IPS-18a (cell line): ENCODE measurements at regions not wholly inside any gene's neighbourhood (a gene's known extent, or its start where the extent isn't known, plus 50 kb on each side); places are given as distances from the start of the nearest gene placed in this dataset.
"Not testable (repeated sequence)": the region's sequence is repeated elsewhere in the genome, so short reads cannot be mapped to it uniquely, and the experiment has no call there.

Experiments used
- H3K27ac ChIP-seq: one replicate; pipeline ENCODE4 v1.5.1; 2013; ENCODE audit warnings: low read length
- H3K27me3 ChIP-seq: one replicate; pipeline ENCODE4 v1.6.1; 2013; ENCODE audit warnings: mild to moderate bottlenecking, low read length; ENCODE audit not compliant: control insufficient read depth, insufficient read depth
- H3K36me3 ChIP-seq: one replicate; pipeline ENCODE4 v1.6.1; 2013; ENCODE audit warnings: low read depth, low read length; ENCODE audit not compliant: control insufficient read depth
- H3K4me1 ChIP-seq: one replicate; pipeline ENCODE4 v1.6.1; 2013; ENCODE audit warnings: low read depth, low read length; ENCODE audit not compliant: control insufficient read depth
- H3K4me3 ChIP-seq: one replicate; pipeline ENCODE4 v1.5.1; 2013; ENCODE audit warnings: low read length
- H3K9ac ChIP-seq: one replicate; pipeline ENCODE4 v1.6.1; 2013; ENCODE audit warnings: mild to moderate bottlenecking, low read length, moderate library complexity
- H3K9me3 ChIP-seq: one replicate; pipeline ENCODE4 v1.6.1; 2013; ENCODE audit warnings: low read depth, low read length; ENCODE audit not compliant: control insufficient read depth

DNA sequence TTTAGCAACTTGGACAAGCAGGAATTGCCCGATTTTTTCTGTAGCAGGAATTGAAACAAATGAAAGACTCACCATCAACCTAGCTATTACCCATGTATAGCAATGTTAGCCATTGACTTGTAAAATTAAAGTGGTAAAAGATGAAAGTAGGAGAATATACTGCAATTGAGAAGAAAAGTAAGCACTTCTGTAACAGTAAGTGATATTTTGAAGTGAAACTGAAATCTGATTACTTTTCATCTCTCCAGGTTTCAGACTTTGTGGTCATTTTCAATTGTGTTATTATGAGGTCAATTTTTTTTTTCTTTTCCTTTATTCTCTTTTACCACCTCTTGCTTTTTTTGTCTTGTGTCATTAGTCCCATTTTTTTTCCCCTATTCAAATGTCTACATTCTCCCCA lies 1078.2 kb downstream of the ZPLD1 start:
- H3K4me1 ChIP-seq, result no peaks in the 10 kb centered on the region
- H3K36me3 ChIP-seq, result no peaks in the 10 kb centered on the region
- H3K9me3 ChIP-seq, result no peaks in the 10 kb centered on the region
- H3K27me3 ChIP-seq, result no peaks in the 10 kb centered on the region
- no peak overlapping the region for H3K27ac ChIP-seq
- no peak overlapping the region for H3K4me3 ChIP-seq
- no peak overlapping the region for H3K9ac ChIP-seq

DNA sequence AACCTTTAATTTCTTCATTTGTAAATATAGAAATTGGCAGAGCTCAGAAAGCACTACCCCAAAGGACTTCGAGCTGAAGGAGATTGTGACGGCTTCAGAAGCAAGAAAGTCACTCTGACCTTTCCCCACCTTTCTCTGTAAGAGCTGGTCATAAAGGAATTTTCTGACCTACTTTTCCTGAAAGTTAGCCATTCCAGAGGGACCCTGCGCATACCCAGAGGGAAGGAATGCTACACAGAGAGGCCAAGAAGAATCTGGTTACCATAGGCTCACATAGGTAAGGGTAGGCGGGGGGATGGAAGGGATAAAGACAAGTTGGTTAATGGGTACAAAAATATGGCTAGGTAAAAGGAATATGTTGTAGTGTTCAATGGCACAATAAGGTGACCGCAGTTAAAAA lies 1080.3 kb downstream of the ZPLD1 start:
- Histone ChIP-seq H3K4me3 (no peak overlapping the region), H3K9ac (no peak overlapping the region), H3K36me3 (no peaks in the 10 kb centered on the region), H3K9me3 (peaks cover 3% of the 10 kb centered on the region), H3K27ac (no peak overlapping the region), H3K4me1 (no peaks in the 10 kb centered on the region), H3K27me3 (no peaks in the 10 kb centered on the region)

DNA sequence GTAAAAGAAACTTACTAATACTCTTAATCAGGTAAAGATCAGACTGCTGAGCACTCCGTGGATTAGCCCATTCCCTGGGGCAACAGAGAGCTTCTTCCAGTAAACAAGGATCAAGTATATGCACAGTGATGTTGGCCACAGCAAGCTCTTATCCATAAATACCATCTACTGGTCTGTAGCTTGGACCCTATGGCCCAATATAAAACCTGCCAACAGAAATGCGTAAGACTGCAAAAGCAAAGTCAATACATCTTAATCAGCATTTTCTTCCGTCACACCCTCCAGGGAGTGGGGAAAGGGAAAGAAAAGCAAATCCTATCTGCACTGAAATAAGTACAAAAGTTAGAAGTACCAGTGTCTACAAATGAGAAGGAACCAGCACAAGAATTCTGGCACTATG lies 1082.1 kb downstream of the ZPLD1 start:
- Histone ChIP-seq H3K9me3 (peaks cover 6% of the 10 kb centered on the region), H3K27me3 (no peaks in the 10 kb centered on the region), H3K36me3 (no peaks in the 10 kb centered on the region), H3K4me1 (no peaks in the 10 kb centered on the region), H3K27ac (no peak overlapping the region), H3K9ac (no peak overlapping the region), H3K4me3 (no peak overlapping the region)

DNA sequence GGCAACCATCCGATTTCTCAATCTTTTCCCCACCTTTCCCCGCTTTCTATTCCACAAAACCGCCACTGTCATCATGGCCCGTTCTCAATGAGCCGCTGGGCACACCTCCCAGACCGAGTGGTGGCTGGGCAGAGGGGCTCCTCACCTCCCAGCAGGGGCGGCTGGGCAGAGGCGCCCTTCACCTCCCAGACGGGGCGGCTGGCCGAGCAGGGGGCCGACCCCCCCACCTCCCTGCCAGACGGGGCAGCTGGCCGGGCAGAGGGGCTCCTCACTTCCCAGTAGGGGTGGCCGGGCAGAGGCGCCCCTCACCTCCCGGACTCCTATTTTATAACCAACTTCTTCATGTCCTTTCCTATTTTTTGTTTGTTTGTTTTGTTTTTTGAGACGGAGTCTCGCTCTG lies 1096.5 kb downstream of the ZPLD1 start:
- H3K4me1 ChIP-seq, H3K36me3 ChIP-seq, H3K4me3 ChIP-seq, H3K27me3 ChIP-seq, H3K9ac ChIP-seq, H3K27ac ChIP-seq, H3K9me3 ChIP-seq: not testable (repeated sequence)

DNA sequence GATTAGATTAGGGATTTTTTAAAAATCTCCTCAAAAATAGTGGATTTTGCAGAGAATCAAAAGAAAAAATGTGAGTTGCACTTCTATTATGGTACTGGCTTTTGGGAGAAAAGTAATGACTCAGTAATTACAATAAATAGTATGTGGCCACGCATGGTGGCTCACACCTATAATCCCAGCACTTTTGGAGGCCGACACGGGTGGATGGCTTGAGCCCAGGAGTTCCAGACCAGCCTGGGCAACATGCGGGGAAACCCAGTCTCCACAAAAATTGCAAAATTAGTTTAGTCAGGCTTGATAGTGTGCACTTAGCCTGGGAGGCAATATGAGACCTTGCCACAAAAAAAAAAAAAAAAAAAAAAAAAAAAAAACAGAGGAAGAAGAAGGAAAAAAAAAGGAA lies 1098.2 kb downstream of the ZPLD1 start:
- Histone ChIP-seq H3K27me3 (no peaks in the 10 kb centered on the region), H3K4me1 (no peaks in the 10 kb centered on the region), H3K9me3 (no peaks in the 10 kb centered on the region), H3K9ac (no peak overlapping the region), H3K36me3 (no peaks in the 10 kb centered on the region), H3K27ac (no peak overlapping the region), H3K4me3 (no peak overlapping the region)

DNA sequence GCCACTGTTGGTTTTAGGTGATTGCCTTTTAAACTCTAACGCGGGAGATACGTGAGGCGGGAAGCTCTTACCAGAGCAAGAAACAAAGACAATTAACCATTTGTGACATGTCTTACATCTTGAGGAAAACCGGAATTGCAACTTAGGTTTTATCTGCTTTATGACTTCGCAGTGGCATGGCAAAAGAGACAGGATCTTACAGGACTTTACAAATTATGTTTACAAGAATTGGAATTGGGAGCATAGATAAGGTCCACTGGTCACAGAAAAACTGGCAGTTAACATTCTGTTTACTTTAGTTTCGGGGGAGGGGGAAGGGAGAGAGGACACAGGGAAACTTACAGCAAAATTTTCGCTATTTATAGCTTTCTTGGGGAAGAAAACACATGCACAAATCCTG lies 1119.6 kb downstream of the ZPLD1 start:
- Histone ChIP-seq H3K4me3 (no peak overlapping the region), H3K36me3 (no peaks in the 10 kb centered on the region), H3K9ac (no peak overlapping the region), H3K9me3 (no peaks in the 10 kb centered on the region), H3K27me3 (no peaks in the 10 kb centered on the region), H3K4me1 (peaks cover 3% of the 10 kb centered on the region), H3K27ac (no peak overlapping the region)

DNA sequence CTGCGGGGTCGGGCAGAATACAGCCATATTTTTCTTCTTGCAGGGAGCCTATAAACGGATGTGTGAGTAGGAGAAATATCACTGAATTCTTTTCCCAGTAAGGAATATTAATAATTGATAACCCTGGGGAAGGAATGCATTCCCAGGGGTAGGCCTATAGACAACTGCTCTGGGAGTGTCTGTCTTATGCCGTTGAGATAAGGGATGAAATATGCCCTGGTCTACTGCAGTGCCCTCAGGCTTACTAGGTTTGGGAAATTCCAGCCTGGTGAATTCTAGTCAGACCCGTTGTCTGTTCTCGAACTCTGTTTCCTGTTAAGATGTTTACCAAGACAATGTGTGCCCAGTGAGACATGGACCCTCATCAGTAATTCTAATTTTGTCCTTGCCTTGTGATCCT lies 1129.3 kb downstream of the ZPLD1 start:
- H3K36me3 ChIP-seq, H3K9ac ChIP-seq, H3K9me3 ChIP-seq, H3K4me3 ChIP-seq, H3K4me1 ChIP-seq, H3K27ac ChIP-seq, H3K27me3 ChIP-seq: not testable (repeated sequence)

DNA sequence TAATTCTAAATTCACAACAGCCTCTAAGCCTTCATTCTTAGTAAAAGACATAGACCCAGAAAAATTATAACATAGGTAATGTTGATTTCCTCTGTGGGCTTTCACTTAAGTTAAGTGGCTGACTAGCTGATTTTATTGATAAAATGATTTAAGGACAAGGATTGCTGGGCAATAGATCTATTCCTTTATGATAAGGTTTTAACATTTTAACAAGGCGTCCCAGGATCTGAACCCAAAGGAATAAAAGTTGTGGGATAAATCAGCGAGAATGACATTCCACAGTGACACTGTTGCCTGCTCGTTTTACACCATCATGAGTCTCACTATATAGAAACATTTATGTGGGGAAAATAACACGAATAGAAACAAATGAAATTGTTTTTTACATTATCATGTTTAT lies 1151.0 kb downstream of the ZPLD1 start:
- Histone ChIP-seq H3K36me3 (no peaks in the 10 kb centered on the region), H3K9ac (no peak overlapping the region)

DNA sequence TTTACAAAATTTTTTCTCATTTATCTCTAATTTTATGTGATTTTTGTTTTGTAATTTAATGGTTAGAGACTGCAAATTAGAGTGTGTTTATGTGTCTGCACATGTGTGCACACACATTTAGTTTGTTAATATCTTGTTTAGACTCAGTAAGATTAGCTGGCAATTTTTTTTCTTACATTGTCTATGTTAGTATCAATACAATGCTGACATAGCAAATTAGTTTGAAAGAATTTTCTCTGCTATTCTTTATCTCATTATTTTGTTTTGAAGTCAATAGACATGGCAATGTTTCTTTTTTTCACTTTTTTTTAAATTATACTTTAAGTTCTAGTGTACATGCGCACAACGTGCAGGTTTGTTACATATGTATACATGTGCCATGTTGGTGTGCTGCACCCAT lies 1155.0 kb downstream of the ZPLD1 start:
- Histone ChIP-seq H3K4me1 (no peaks in the 10 kb centered on the region), H3K4me3 (no peak overlapping the region), H3K36me3 (no peaks in the 10 kb centered on the region), H3K9ac (no peak overlapping the region), H3K27me3 (no peaks in the 10 kb centered on the region), H3K27ac (no peak overlapping the region), H3K9me3 (no peaks in the 10 kb centered on the region)

More for the DNA sequence above, 1151.0 kb downstream of the ZPLD1 start:
- Histone ChIP-seq H3K4me1 (no peaks in the 10 kb centered on the region), H3K27me3 (no peaks in the 10 kb centered on the region), H3K4me3 (no peak overlapping the region), H3K9me3 (no peaks in the 10 kb centered on the region), H3K27ac (no peak overlapping the region)

DNA sequence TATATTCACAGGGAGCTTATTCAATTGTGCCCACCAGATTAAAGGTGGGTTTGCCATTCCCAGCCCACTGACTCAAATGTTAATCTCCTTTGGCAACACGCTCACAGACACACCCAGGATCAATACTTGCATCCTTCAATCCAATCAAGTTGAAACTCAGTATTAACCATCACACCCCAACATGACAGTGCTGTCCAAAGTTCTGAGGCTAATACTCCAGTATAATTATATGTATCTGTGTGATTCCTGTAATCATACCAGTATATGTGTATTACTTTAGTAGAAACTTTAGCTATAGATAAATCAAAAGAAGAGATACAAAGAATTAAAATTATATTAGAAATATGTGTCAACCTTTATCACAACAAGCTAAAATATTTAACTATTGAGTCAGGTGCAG lies 1166.0 kb downstream of the ZPLD1 start:
- H3K4me1 ChIP-seq, result no peaks in the 10 kb centered on the region
- H3K9me3 ChIP-seq, result no peaks in the 10 kb centered on the region
- H3K36me3 ChIP-seq, result no peaks in the 10 kb centered on the region
- H3K4me3 ChIP-seq, result no peak overlapping the region
- no peak overlapping the region for H3K27ac ChIP-seq
- H3K9ac ChIP-seq, result no peak overlapping the region
- no peaks in the 10 kb centered on the region for H3K27me3 ChIP-seq

DNA sequence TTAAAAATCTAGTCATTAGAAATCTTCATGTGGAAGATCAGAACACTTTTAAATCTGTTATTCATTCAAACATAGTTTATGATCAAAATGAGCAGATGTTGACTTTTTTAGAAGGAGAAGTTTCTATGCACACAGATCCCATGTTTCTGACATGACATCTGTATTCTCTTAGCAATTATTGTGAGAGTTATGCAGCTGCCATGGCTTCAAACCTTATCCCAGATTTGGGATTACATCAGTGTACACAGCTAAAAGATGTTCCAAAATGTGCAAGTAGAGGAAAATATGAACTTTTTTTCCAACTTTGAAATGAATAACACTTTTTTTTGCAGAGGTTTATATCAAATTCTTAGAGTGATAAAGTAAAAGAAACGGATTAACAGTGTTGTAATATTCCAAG lies 1166.9 kb downstream of the ZPLD1 start:
- Histone ChIP-seq H3K27ac (no peak overlapping the region), H3K27me3 (no peaks in the 10 kb centered on the region), H3K36me3 (no peaks in the 10 kb centered on the region), H3K9ac (no peak overlapping the region), H3K4me3 (no peak overlapping the region), H3K4me1 (no peaks in the 10 kb centered on the region), H3K9me3 (no peaks in the 10 kb centered on the region)

DNA sequence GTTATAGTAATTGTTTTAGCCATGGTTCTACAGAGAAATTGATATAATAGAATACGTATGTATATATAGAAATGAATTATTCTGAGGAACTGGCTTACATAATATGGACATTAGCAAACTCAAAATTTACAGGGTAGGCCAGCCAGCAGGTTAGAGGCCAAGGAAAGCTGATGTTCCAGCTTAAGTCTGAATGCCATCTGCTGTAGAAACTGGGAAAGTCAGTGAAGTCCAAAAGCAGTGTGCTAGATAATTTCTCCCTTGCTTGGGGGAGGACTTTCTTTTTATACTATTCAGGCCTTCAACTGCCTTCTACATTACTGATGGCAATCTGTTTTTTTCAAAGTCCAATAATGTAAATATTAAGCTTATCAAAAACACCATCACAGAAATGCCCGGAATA lies 1174.7 kb downstream of the ZPLD1 start:
- Histone ChIP-seq H3K9ac (no peak overlapping the region), H3K4me1 (no peaks in the 10 kb centered on the region), H3K9me3 (no peaks in the 10 kb centered on the region), H3K27ac (no peak overlapping the region), H3K27me3 (no peaks in the 10 kb centered on the region), H3K4me3 (no peak overlapping the region), H3K36me3 (no peaks in the 10 kb centered on the region)
